ENCODE measurements at regions not wholly inside any gene's neighbourhood (a gene's known extent, or its start where the extent isn't known, plus 50 kb on each side); places are given as distances from the start of the nearest gene placed in this dataset.

DNA sequence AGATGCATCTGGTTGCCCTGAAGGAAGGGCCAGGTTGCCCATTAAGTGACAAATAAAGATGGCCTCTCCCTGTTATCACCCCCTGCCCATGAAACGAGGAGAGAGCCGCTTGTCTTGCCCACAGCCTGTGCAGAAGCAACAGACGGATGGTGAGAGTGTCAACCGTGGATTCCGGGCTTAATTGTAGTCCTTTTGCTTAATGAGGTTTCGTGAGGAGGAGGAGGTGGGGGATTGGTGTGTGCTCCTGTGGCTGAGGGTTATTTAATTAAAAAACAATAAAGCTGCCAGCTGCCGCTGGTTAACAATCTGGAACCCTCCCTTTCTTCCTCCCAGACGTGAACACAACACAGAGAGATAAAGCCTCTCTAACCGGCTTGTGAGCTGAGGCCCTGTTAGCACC lies 188.0 kb upstream of the PARD3B start:
- no peak overlapping the region for H3K4me3 ChIP-seq (ENCODE audit: severe bottlenecking)
- no peaks in the 10 kb centered on the region for H3K4me1 ChIP-seq (ENCODE audit: insufficient read depth, poor library complexity, severe bottlenecking)
- TF ChIP-seq, protein P1, sequence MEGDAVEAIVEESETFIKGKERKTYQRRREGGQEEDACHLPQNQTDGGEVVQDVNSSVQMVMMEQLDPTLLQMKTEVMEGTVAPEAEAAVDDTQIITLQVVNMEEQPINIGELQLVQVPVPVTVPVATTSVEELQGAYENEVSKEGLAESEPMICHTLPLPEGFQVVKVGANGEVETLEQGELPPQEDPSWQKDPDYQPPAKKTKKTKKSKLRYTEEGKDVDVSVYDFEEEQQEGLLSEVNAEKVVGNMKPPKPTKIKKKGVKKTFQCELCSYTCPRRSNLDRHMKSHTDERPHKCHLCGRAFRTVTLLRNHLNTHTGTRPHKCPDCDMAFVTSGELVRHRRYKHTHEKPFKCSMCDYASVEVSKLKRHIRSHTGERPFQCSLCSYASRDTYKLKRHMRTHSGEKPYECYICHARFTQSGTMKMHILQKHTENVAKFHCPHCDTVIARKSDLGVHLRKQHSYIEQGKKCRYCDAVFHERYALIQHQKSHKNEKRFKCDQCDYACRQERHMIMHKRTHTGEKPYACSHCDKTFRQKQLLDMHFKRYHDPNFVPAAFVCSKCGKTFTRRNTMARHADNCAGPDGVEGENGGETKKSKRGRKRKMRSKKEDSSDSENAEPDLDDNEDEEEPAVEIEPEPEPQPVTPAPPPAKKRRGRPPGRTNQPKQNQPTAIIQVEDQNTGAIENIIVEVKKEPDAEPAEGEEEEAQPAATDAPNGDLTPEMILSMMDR (IDR thresholded peaks at IDR 0.05; ENCODE audit: poor library complexity, severe bottlenecking) = no peak
- no peaks in the 10 kb centered on the region for H3K36me3 ChIP-seq (ENCODE audit: low read depth)
- no peak overlapping the region for H3K27ac ChIP-seq (ENCODE audit: poor library complexity, severe bottlenecking)
- no peaks in the 10 kb centered on the region for H3K9me3 ChIP-seq (ENCODE audit: severe bottlenecking)
- DNase-seq (ENCODE audit: low spot score) (no peak), ATAC-seq (ENCODE audit: low read depth) (no peak)
- no peaks in the 10 kb centered on the region for H3K27me3 ChIP-seq (ENCODE audit: insufficient read depth, poor library complexity, severe bottlenecking)

DNA sequence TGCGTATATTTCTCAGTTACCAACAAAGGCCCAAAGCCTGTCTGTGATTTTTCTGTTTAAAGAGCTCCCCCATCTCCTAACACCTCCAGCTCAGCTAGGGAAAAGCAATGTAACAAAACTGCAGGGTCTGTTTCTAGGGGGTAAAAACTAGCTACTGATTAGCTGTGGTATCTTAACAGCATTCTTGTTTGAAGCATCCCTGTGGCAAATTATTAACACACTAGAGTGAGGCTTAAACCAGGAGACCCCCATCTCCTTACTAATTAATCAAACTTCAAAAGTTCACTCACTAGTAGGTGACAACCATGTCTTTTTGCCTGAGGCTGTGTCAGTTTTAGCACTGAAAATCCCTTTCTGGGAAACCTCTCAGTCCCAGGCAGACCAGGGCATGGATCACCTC lies 186.2 kb upstream of the PARD3B start:
- H3K4me3 ChIP-seq (ENCODE audit: severe bottlenecking) = no peak overlapping the region
- H3K36me3 ChIP-seq (ENCODE audit: low read depth) = no peaks in the 10 kb centered on the region
- no peaks in the 10 kb centered on the region for H3K27me3 ChIP-seq (ENCODE audit: insufficient read depth, poor library complexity, severe bottlenecking)
- no peak for ATAC-seq (ENCODE audit: low read depth)
- H3K9me3 ChIP-seq (ENCODE audit: severe bottlenecking) = no peaks in the 10 kb centered on the region
- DNase-seq (ENCODE audit: low spot score) = no peak
- H3K27ac ChIP-seq (ENCODE audit: poor library complexity, severe bottlenecking) = no peak overlapping the region
- TF ChIP-seq, protein P1 (IDR thresholded peaks at IDR 0.05; ENCODE audit: poor library complexity, severe bottlenecking) = no peak
- H3K4me1 ChIP-seq (ENCODE audit: insufficient read depth, poor library complexity, severe bottlenecking) = no peaks in the 10 kb centered on the region

DNA sequence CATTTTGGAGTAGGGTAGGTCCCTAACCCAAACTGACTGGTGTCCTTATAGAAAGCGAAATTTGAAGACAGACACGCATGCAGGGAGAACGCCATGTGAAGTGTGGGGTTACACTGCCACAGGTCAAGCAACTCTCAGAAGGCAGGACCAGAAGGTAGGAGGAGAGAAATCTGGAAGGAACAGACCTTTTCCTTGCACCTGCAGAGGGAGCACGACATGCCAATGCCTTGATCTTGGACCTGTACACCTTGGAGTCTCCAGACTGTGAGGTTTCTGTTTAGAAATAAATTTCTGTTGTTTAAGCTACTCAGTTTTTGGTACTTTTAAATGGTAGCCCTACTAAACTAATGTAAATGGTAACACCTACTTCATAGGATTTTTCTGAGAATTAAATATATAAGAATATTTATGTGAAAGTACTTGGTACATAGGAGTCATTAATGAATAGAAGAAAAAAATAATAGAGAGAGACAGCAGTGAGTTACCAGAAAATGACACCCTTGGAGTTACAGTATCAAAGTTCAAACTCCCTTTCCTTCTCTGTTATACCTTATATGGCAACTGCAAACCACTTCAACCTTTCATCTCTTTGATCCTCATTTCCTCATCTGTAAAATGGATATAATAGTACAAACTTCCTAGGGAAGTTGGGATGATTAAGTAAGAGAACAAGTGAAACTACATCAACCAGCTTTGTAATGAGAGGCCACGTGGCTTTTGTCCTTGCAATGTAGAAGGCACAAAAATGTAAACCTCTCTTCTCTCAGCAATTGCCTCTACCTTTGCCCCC lies 184.9 kb upstream of the PARD3B start:
- no peak for ATAC-seq (ENCODE audit: low read depth)
- H3K36me3 ChIP-seq (ENCODE audit: low read depth) = no peaks in the 10 kb centered on the region
- TF ChIP-seq, protein P1 (IDR thresholded peaks at IDR 0.05; ENCODE audit: poor library complexity, severe bottlenecking) = no peak
- no peaks in the 10 kb centered on the region for H3K9me3 ChIP-seq (ENCODE audit: severe bottlenecking)
- no peaks in the 10 kb centered on the region for H3K27me3 ChIP-seq (ENCODE audit: insufficient read depth, poor library complexity, severe bottlenecking)
- DNase-seq (ENCODE audit: low spot score) = no peak
- no peak overlapping the region for H3K4me3 ChIP-seq (ENCODE audit: severe bottlenecking)
- no peaks in the 10 kb centered on the region for H3K4me1 ChIP-seq (ENCODE audit: insufficient read depth, poor library complexity, severe bottlenecking)
- H3K27ac ChIP-seq (ENCODE audit: poor library complexity, severe bottlenecking) = no peak overlapping the region

DNA sequence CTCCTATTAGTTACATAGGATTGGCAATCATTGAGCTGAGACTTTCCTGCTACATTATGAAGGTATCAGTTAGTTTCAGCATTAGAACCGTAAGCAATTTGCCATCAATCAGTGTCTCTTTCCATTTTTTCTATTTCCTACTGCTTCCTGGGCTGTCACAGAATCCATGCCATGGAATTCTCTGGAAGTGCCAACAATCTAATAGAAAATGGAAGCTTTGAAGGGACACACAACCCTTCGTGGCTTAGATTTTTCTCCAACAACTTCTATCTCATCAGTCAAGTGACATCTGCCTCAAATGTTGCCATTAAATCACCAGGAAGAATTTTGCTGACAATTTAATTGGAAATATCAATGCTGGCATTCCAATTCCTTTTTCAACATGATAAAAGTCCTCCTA lies 183.5 kb upstream of the PARD3B start:
- H3K27ac ChIP-seq (ENCODE audit: poor library complexity, severe bottlenecking) = no peak overlapping the region
- DNase-seq (ENCODE audit: low spot score) (no peak), ATAC-seq (ENCODE audit: low read depth) (no peak)
- TF ChIP-seq, protein P1 (IDR thresholded peaks at IDR 0.05; ENCODE audit: poor library complexity, severe bottlenecking) = no peak
- no peak overlapping the region for H3K4me3 ChIP-seq (ENCODE audit: severe bottlenecking)
- H3K4me1 ChIP-seq (ENCODE audit: insufficient read depth, poor library complexity, severe bottlenecking) = no peaks in the 10 kb centered on the region
- H3K36me3 ChIP-seq (ENCODE audit: low read depth) = no peaks in the 10 kb centered on the region
- no peaks in the 10 kb centered on the region for H3K27me3 ChIP-seq (ENCODE audit: insufficient read depth, poor library complexity, severe bottlenecking)
- no peaks in the 10 kb centered on the region for H3K9me3 ChIP-seq (ENCODE audit: severe bottlenecking)

DNA sequence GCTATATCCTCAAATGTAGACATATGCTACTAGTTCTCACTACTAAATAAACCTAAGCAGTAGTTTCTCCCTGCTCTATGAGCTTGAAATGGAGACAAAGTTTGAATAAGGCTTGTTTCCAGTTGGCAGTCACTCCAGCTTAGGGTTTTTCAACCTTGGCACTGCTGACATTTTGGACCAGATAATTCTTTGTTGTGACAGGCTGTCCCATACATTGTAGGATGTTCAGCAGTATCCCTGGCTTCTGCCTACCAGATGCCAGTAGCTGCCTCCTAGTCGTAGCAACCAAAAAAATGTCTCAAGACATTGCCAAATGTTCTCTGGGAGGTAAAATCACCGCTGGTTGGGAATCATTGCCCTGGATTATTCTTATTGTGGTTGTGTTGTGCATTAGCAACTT lies 182.7 kb upstream of the PARD3B start:
- Histone ChIP-seq H3K36me3 (ENCODE audit: low read depth) (no peaks in the 10 kb centered on the region), H3K4me3 (ENCODE audit: severe bottlenecking) (no peak overlapping the region), H3K9me3 (ENCODE audit: severe bottlenecking) (no peaks in the 10 kb centered on the region), H3K27me3 (ENCODE audit: insufficient read depth, poor library complexity, severe bottlenecking) (no peaks in the 10 kb centered on the region), H3K4me1 (ENCODE audit: insufficient read depth, poor library complexity, severe bottlenecking) (no peaks in the 10 kb centered on the region), H3K27ac (ENCODE audit: poor library complexity, severe bottlenecking) (no peak overlapping the region)
- DNase-seq (ENCODE audit: low spot score) (no peak), ATAC-seq (ENCODE audit: low read depth) (no peak)
- TF ChIP-seq, protein P1 (IDR thresholded peaks at IDR 0.05; ENCODE audit: poor library complexity, severe bottlenecking) = no peak

Measured in RWPE2 (cell line).